NCI-H2196 (cell line): ENCODE measurements at regions not wholly inside any gene's neighbourhood (a gene's known extent, or its start where the extent isn't known, plus 50 kb on each side); places are given as distances from the start of the nearest gene placed in this dataset.
A peak's percentile ranks its signal among the peaks of the same experiment; 100 is the strongest.

Source experiments
- DNase-seq: peaks from one replicate; lab custom pipeline; 2025; ENCODE audit not compliant: unreplicated experiment; lab: John Stamatoyannopoulos, UW

DNA sequence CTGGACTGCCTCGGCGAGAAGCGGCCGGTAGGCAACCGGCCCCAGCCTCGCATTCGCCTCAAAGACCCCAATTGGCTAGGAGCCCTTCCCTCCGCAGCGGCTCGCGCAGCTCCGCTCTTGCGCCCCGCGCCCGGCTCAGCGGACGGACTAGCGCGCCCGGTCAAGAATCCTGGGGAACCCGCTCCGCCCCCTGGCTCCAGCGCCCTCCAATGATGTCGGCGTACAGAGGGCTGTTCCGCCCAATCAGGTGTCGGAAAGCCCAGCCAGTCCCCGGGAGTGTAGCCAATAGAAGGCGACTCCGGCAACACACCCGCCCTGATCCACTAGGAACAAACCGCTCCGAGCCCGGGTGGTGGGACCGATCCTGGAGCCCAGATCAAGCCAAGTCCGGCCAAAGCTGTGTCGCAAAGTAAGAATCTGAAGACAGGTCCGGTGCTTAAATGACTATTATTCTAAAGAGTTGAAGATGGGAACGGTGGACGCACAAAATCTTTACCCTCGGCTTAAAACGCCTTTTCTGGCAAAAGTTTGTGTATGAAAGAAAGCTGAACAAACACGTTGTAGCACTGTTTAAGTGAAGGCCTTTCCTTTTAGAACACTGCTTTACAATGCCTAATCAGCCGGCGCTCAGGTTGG is 132.2 kb downstream of the OGFRL1 start:
- peak; percentile 72 for DNase-seq

DNA sequence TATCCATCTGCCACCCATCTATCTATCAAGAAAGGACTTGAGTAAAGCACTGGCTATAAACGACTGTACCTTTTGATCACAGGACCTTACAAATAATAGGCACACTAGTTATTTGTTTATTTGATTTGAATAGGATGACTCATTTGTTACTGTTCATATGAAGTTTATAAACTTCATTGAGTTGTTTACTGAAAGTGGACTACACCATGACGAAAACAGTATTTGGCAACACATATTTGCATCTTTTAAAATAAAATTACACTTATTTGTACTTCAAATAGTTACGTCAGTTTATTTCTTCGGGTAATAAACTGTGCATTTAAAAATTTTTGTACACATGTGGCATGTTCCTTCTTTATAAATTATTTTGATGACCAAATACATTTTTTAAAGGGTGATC is 133.0 kb downstream of the OGFRL1 start:
- no peak for DNase-seq

DNA sequence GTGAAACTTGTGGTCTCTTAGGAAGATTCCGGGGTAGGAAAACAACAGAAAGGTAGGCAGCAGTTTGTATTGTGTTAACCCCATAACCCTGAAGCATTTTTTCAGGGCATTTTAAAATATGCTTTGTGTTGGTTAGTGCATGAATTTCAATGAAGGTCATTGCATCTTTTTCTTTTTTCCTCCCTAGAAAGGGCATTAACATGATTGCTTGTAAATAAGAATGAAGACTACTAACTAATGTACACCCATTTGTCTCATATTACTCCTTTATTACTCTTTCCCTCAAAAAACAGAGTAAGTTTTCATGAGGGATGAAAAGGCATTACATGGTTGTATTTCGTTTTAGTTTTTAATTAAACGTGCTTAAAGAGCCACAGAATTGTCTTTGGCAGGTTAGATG is 141.4 kb downstream of the OGFRL1 start:
- DNase-seq: no peak

DNA sequence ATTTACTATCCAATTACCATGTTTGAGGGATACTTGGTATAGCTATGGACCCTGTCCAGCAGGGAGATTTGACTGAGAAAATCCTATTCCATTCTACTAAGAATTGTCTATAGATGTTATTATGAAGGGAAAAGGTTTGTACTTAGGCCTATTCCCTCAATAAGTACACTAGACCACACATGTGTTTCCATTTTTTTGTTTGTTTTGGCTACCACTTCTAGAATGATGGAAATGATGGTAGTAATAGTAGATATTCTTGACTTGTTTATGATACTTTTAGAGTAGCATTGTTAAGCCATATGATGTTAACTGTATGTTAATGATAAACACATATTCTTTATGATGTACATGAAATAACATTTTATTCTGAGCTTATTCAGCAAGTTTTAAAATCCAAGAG is 144.8 kb downstream of the OGFRL1 start:
- DNase-seq: no peak

DNA sequence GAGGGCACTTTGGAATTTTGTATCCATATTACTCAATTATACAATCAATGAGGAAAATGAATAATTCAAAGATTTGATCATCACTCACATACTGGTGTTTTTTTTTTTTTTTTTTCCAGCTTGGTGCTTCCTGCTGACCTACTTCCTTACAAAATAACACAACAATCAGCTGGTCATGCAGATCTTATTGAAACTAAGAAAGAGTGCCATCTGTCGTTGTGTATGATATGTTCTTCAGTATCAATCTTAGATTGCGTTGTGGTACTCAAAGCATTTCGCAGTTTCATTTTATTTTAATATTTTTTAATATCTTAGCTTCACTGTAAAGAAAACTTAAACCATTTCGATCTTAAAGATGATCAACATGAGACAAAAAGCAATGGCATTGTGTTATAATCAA is 155.6 kb downstream of the OGFRL1 start:
- DNase-seq: no peak

DNA sequence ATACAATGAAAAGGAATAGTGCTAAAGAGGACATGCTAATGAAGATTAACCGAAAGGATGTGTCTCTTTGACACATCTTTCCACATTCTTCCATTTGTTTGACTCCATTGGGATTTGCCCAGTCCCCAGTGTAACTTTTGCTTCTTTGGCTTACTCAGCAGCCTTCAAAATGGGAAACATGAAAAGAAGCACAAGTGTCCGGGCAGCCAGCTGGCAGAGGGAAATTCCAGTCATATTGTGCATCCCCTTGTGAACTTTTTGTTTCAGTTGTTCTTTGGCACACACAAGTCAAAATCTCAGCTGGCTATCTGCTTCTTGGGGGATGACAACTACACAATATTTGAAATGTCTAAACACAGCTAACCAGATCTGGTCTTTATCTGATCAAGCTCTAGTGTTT is 157.4 kb downstream of the OGFRL1 start:
- no peak for DNase-seq

DNA sequence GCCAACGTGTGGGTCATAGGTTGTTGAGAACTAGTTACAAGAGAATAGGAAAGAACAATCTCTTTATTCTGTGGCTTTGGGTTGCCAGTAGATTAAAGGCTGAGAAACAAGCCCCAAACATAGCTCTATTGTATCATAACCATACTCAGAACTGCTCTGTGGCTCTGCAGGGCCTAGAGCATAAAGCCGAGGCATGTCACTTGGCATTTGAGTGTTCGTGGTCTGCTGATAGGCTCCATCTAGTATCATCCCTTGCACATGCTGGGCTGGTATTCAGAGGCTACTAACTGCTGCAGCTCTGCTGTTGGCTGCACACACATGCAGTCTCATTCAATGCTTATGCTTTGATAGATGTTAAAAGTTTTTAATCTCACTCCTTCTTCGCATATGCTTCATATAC is 157.9 kb downstream of the OGFRL1 start:
- DNase-seq: no peak

DNA sequence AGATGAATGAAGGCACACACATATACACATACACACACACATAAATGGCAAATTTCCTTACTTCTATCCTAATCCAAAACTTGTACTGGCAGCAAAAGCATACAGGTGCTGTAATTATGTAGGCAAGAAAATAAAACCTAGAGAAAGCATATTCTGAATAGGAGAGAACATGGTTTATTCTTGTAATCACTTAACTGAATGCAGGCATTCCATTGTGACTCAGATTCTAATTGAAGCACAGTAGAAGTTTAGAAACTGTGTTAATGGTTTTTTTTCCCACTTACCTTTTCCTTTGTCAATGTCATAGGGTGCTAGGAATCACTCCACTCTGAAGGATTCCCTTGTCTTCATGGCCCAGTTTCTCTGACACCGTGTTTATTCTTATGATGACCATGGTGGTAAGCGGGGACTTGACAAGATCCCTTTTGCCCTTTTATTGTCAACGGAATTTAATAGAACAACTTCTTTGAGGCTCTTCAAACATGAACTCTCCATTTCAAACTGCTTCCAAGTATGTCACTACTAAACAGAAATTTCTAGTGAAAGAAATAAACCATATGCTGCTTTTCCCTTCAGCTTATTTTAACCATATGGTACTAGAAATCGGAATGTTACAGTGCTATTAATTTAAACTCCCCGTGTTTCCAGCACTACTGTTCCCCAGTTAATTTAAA is 164.2 kb downstream of the OGFRL1 start:
- DNase-seq: no peak

DNA sequence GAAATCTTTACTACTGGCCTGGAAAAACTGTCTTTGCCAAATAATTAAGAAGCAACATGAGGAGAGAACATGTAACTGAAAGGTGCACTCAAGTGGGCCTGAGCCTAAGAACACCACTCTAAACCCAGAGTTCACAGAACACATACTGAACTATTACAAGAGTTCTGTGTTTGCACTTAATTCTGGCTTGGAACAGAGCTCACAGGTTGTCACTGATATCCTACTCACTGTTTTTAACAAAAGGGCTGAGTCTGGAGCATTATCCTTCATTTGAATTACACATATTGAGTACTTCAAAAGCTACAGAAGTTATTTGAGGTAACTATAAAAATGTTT is 164.7 kb downstream of the OGFRL1 start:
- DNase-seq: no peak

DNA sequence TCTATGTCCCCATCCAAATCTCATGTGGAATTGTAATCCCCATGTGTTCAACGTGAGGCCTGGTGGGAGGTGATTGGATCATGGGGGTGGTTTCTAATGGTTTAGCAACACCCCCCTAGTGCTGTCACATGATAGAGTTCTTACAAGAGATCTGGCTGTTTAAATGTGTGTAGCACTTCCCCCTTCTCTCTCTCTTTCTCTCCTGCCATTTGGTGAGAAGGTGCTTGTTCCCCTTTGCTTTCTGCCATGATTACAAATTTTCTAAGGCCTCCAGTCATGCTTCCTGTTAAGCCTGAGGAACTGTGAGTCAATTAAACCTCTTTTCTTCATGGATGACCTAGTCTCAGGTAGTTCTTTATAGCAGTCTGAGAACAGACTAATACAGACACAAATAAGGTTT is 165.4 kb downstream of the OGFRL1 start:
- no peak for DNase-seq

DNA sequence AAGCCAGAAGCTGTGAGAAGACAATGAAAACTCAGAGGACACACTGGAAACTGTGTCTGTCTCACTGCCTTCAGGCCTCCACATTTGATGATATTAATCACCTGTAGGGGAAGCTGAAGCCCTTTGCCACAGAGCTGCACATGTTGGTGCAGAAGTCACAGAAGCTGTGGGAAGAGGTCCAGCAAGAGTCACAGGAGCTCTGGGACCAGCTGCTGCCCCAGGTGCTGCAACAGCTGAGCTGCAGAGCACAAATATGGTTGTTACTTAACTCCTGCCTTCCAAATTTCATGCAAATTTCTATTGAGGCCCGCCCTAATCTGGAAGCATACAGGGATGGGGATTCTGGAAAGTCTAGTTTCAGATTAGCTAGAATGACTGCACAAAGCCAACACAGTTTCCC is 169.3 kb downstream of the OGFRL1 start:
- DNase-seq: no peak

DNA sequence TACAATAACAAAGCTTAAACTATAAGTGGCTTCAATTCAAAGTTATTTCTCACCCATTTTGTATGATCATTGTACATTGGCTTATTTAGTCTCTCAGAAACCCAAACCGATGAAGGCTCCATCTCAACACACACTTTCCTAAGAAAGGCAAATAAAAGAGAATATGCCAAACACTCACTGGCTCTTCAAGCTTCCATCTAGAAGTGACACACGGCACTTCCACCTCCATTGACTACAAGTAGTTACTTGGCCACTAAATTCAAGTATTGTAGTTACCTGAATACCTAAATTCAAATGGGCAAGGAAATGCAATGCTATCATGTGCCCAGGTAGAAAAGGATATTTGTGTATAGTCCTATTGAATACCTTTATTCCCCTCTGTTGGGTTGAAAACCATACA is 170.6 kb downstream of the OGFRL1 start:
- DNase-seq: no peak

DNA sequence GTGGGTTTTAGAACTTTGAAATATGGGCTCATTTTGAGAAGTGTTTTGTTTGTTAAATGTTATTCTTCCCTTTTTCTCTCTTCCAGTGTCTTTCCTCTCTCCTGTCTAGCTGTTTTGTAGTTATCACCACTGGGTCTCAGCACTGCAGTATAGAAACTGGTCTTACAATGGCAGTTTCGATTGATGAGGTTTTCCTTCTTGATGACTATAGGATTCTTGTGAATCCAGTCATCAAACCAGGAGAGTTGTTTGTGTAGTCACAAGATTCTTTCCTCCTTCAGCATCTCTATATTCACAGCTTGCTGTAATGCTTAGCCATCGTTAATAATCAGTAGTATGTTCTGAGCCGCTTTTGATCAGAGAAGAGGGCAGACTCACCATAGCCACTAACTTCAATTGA is 172.3 kb downstream of the OGFRL1 start:
- DNase-seq: no peak

DNA sequence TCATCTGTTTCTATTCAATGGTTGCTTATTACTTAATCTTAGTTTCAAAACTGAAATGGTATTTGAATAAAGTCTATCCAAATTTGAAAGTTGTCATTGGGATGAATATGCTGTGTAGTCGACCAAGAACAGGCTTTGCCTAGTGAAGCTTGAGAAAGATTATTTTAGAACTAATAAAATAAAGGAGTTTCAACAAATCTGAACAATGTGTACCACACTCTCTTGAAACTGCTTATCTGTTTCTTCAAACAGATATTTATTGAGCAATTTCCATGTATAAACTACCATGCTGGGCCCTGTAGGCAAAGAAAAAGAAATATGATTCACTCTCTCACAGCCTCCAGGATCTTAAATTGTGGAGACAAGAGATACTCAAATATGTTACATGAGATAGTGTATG is 174.4 kb downstream of the OGFRL1 start:
- DNase-seq: no peak

DNA sequence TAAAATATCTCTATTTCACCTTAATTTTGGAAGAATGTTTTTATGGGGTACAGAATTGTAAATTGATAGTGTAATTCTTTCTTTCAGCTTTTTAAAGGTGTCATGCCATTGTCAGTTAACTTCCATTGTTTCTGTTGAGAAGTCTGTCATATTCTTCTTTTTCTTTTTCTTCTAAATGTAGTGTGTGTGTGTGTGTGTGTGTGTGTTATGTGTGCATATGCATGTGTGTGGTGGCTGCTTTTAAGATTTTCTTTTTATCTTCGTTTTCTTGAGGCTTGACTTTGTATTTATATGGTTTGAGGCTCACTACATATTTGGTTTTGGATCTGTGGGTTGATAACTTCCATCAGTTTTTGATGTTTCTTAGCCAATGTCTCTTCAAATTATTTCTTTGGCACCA is 176.5 kb downstream of the OGFRL1 start:
- DNase-seq: no peak

DNA sequence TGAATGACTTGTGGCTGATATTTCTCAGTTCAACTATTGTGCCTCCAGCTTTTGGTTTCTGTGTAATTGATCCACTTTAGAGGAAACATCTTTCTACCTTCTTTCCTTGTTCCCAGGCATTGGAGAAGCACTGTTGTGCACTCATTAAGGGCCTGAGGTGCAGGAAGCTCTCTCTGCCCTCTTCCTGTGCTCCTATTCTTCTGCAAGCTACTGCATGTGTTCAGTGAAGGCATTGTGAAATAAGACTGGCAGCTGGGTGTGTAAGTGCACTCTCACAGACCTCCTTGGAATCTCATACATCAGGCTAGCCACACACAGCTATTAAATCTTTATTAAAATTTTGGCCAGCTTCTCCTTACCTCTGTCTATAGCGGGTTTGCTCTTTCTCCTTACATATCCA is 177.8 kb downstream of the OGFRL1 start:
- DNase-seq: no peak

DNA sequence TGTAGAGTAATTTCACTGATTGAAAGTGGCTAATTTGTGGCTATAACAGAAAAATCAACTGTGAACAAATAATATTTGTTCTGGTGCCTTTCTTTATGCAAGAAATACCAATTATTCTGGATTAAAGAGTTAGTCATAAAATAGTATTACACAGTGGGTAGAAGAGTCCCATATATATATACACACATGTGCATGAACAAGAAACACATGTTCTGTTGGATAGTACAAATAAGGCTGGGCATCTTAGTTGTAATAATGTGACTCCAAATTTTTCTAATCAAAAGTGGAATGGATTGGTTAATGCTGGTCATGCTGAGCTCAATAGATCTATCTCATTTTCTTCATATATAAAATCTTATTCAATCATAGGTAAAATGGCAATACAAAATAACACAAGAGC is 179.4 kb downstream of the OGFRL1 start:
- DNase-seq: no peak

DNA sequence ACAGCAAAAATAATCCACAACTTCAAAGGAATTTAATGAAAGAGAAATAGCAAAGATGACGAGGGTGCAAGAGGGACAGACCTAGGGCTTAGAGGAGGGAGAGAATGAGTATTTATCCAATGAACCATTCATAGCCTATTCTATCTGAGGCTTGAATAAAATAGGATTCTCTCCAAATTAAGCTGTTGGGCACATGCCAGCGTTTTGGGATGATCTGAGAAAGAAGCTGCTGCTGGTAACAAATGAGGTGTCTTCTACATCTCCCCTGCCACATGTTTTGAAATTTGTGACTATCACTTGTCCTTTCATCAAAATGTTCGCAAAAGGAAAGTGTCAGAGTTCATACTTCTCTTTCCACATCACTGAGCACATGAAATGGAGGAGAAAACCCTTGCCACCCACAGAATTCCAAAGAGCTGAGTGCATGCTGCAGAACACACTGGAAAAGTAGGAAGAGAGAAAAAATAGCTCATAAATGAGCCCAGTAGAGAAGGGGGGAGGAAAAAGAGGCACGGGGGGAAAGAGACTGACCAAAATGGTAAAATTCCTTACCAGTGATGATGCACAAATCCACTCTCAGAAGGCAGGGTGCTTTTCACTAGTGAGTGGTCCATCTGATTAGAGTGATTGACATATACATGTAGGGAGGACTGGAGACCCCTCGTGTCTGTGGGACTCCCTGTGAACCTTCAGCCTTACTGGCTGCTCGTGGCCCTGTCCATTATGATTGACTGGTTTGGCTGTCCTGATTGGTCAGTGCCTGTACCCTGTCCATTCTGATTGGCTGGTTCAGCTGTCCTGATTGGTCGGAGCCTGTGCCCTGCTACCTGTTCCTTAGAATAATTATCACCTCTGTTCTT is 180.5 kb downstream of the OGFRL1 start:
- no peak for DNase-seq

DNA sequence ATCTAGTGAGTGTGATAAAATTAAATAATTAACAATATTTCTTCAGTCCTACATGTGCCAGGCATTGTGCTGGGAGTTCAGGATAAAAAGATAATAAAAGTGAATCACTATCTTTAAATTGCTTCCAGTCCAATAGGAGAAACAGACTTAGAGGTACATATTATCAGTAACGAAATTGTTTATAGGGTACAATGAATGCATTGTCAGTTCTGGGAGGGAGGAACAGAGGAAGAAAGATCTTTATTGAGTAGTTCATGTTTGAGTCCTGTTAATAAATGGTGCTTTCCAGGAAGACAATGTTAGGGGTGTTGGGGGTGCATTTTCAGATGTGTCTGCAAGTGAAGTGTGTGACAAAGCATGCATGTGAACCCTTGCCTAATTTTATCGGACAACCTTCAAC is 183.1 kb downstream of the OGFRL1 start:
- no peak for DNase-seq

DNA sequence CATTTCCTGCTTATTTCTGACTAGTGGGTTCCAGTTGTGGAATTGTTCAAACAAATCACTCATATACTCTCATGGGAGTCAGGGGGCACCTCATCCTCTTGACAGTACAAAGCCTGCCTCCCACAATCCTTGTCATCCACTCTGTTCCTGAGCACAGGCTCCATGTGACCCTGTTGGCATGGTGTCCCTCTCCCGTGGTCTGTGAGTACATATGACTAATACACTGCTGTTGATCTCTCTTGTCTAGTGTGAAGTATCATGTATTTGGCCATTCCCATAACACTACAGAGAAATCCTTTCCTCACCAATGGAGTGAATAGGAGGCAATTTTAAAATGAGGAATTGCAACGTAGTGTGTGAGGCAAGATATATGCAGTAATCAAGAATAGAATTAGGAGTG is 185.3 kb downstream of the OGFRL1 start:
- DNase-seq: no peak

DNA sequence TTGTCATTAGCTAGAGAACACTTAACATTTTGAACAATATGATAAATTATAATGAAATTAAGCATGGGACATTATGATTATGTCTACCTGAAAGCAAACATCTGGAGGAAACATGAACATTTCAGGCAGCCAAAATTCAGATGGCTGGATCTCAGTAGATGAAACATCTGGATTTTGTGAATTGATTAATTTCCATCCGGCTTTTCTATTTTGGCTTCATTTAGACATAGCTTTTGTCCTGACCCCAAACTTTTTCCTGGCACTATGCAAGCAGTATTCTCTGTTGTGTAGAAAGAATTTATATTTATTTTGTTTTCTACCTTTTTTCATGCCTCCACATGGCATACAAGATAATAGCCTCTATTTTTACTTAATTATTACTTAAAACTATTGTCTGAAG is 186.3 kb downstream of the OGFRL1 start:
- DNase-seq: no peak

DNA sequence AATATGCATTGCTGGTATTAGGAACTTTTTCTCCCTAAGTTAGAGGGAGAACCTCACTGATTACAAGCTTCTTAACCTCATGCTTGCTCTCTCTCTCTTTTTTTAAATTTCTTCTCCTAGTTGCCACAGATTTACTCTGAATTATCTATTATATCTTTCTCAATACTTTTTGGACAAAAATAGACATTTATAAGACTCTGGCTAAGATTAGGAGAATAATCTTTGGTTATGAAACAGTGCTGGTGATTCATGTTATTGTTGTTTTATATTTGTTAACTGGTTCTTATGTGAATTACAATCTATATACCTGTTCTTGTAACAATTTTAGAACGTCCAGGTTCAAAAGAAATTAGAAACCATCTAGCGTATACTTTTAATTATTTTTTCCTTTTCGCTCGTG is 187.8 kb downstream of the OGFRL1 start:
- no peak for DNase-seq
